Neural cell (in vitro differentiated cells): ENCODE measurements at regions not wholly inside any gene's neighbourhood (a gene's known extent, or its start where the extent isn't known, plus 50 kb on each side); places are given as distances from the start of the nearest gene placed in this dataset.

Experiments used
- H2AFZ ChIP-seq: fragments of 200-600, 300-800 bp; sonication (generic), shearing (Covaris generic); 2 replicates; pipeline ENCODE4 v1.6.0; 2014; ENCODE audit warnings: low read depth, mild to moderate bottlenecking, antibody characterized with exemption, low read length, moderate library complexity
- H3F3A ChIP-seq: fragments of 200-600 bp; shearing (Covaris generic); 2 replicates; pipeline ENCODE4 v1.6.1; 2016; ENCODE audit warnings: mild to moderate bottlenecking, moderate library complexity, mixed read lengths, antibody characterized with exemption, low read length; ENCODE audit not compliant: insufficient read depth, poor library complexity, severe bottlenecking
- H3K27ac ChIP-seq: fragments of 200-600, 300-800 bp; sonication (generic), shearing (Covaris generic); 2 replicates; pipeline ENCODE4 v1.5.1; 2014; ENCODE audit warnings: mild to moderate bottlenecking, low read length, moderate library complexity
- H3K27me3 ChIP-seq: fragments of 300-800, 200-600 bp; sonication (generic), shearing (Covaris generic); 2 replicates; pipeline ENCODE4 v1.6.0; 2014; ENCODE audit warnings: mild to moderate bottlenecking, low read depth, low read length, moderate library complexity; ENCODE audit not compliant: insufficient read depth
- H3K36me3 ChIP-seq: fragments of 300-800, 200-600 bp; sonication (generic), shearing (Covaris generic); 2 replicates; pipeline ENCODE4 v1.5.1; 2014; ENCODE audit warnings: mild to moderate bottlenecking, antibody characterized with exemption, low read length, moderate library complexity; ENCODE audit not compliant: insufficient read depth
- H3K4me2 ChIP-seq: fragments of 300-800, 200-600 bp; sonication (generic), shearing (Covaris generic); 2 replicates; pipeline ENCODE4 v1.6.0; 2014; ENCODE audit warnings: mild to moderate bottlenecking, low read length
- H3K4me3 ChIP-seq: fragments of 300-800, 200-600 bp; sonication (generic), shearing (Covaris generic); 2 replicates; pipeline ENCODE4 v1.5.1; 2014; ENCODE audit warnings: mild to moderate bottlenecking, low read length, moderate library complexity
- H3K79me2 ChIP-seq: fragments of 200-600 bp; shearing (Covaris generic); replicated peaks from 2 replicates; pipeline ENCODE4 v1.6.0; 2014; ENCODE audit warnings: mild to moderate bottlenecking, low read length, moderate library complexity; ENCODE audit not compliant: insufficient read depth
- H3K9ac ChIP-seq: fragments of 300-800, 200-600 bp; sonication (generic), shearing (Covaris generic); 2 replicates; pipeline ENCODE4 v1.6.1; 2016; ENCODE audit warnings: mild to moderate bottlenecking, low read length, mixed read lengths
- H3K9me2 ChIP-seq: fragments of 200-600 bp; shearing (Covaris generic); 2 replicates; pipeline ENCODE4 v1.6.1; 2016; ENCODE audit warnings: mild to moderate bottlenecking, low read length, mixed read lengths; ENCODE audit not compliant: insufficient read depth
- H3K9me3 ChIP-seq: fragments of 200-600, 300-800 bp; sonication (generic), shearing (Covaris generic); 2 replicates; pipeline ENCODE4 v1.6.1; 2016; ENCODE audit warnings: mild to moderate bottlenecking, mixed run types, low read length, moderate library complexity, mixed read lengths
- H4K20me1 ChIP-seq: fragments of 200-600 bp; shearing (Covaris generic); 2 replicates; pipeline ENCODE4 v1.6.1; 2016; ENCODE audit warnings: mild to moderate bottlenecking, mixed run types; ENCODE audit not compliant: insufficient read depth
- EP300 ChIP-seq: fragments of 450-650 bp; conservative IDR thresholded peaks from 2 replicates; pipeline ENCODE4 v1.6.1; 2014; ENCODE audit warnings: antibody characterized with exemption, mild to moderate bottlenecking, moderate library complexity; ENCODE audit not compliant: poor library complexity, severe bottlenecking
- EZH2 ChIP-seq: fragments of 200-600, 300-800 bp; shearing (Covaris generic), sonication (generic); IDR thresholded peaks from 2 replicates; pipeline ENCODE4 v1.6.1; 2014; ENCODE audit warnings: antibody characterized with exemption, low read length, borderline replicate concordance, mild to moderate bottlenecking; ENCODE audit not compliant: insufficient read depth, poor library complexity, severe bottlenecking
- MXI1 ChIP-seq: fragments of 450-650 bp; conservative IDR thresholded peaks from 2 replicates; pipeline ENCODE4 v1.6.1; 2014; ENCODE audit warnings: antibody characterized with exemption, mild to moderate bottlenecking; ENCODE audit not compliant: poor library complexity, severe bottlenecking
- POLR2AphosphoS5 ChIP-seq: IDR thresholded peaks from 2 replicates; pipeline ENCODE4 v1.6.1; 2012
- RAD21 ChIP-seq: fragments of 450-650 bp; conservative IDR thresholded peaks from 2 replicates; pipeline ENCODE4 v1.6.1; 2014; ENCODE audit warnings: antibody characterized with exemption, mild to moderate bottlenecking, moderate library complexity
- SMC3 ChIP-seq: fragments of 450-650 bp; conservative IDR thresholded peaks from 2 replicates; pipeline ENCODE4 v1.6.1; 2014; ENCODE audit warnings: antibody characterized with exemption, mild to moderate bottlenecking, moderate library complexity; ENCODE audit not compliant: poor library complexity
- TAF1 ChIP-seq: IDR thresholded peaks from 2 replicates; pipeline ENCODE4 v1.6.1; 2012; ENCODE audit warnings: low read depth
- TF ChIP-seq, protein P1 (sequence below): fragments of 450-650 bp; IDR thresholded peaks from 2 replicates; pipeline ENCODE4 v1.5.1; 2014; ENCODE audit warnings: antibody characterized with exemption, mild to moderate bottlenecking, moderate library complexity; ENCODE audit not compliant: poor library complexity, severe bottlenecking
- TF ChIP-seq, protein P2 (sequence below): IDR thresholded peaks from 2 replicates; pipeline ENCODE4 v1.6.1; 2012; ENCODE audit warnings: borderline replicate concordance

DNA sequence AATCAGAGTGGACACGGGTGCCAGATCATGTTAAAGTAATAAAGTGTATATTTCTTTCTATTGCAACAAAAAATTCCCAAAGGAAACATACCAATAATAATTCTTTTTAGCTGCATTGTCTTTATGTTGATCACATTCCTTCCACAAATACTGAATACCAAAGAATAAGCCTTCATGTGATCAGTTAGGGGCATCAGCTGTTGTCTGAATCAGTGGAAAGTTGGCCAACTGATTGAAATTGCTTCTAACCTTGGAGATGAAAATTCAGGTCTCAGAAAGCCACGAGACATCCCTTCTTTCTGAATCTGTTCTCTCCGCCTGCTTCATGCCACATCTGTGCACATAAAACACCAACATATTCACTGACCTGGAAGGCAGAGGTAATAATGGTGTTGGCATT lies 785.2 kb downstream of the KCNA4 start:
- no peaks in the 10 kb centered on the region for H3K27me3 ChIP-seq
- H3K79me2 ChIP-seq, result no peaks in the 10 kb centered on the region
- no peaks in the 10 kb centered on the region for H3F3A ChIP-seq
- no peaks in the 10 kb centered on the region for H3K9me2 ChIP-seq
- H3K36me3 ChIP-seq, result no peaks in the 10 kb centered on the region
- no peak overlapping the region for H3K9ac ChIP-seq
- no peak overlapping the region for H3K27ac ChIP-seq
- H3K9me3 ChIP-seq, result no peaks in the 10 kb centered on the region
- no peak overlapping the region for H3K4me3 ChIP-seq
- H4K20me1 ChIP-seq, result no peaks in the 10 kb centered on the region
- TF ChIP-seq EP300 (no peak), POLR2AphosphoS5 (no peak), EZH2 (no peak), MXI1 (no peak), TAF1 (no peak), SMC3 (no peak), RAD21 (no peak)
- TF ChIP-seq, protein P1, sequence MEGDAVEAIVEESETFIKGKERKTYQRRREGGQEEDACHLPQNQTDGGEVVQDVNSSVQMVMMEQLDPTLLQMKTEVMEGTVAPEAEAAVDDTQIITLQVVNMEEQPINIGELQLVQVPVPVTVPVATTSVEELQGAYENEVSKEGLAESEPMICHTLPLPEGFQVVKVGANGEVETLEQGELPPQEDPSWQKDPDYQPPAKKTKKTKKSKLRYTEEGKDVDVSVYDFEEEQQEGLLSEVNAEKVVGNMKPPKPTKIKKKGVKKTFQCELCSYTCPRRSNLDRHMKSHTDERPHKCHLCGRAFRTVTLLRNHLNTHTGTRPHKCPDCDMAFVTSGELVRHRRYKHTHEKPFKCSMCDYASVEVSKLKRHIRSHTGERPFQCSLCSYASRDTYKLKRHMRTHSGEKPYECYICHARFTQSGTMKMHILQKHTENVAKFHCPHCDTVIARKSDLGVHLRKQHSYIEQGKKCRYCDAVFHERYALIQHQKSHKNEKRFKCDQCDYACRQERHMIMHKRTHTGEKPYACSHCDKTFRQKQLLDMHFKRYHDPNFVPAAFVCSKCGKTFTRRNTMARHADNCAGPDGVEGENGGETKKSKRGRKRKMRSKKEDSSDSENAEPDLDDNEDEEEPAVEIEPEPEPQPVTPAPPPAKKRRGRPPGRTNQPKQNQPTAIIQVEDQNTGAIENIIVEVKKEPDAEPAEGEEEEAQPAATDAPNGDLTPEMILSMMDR, result no peak
- TF ChIP-seq, protein P2, sequence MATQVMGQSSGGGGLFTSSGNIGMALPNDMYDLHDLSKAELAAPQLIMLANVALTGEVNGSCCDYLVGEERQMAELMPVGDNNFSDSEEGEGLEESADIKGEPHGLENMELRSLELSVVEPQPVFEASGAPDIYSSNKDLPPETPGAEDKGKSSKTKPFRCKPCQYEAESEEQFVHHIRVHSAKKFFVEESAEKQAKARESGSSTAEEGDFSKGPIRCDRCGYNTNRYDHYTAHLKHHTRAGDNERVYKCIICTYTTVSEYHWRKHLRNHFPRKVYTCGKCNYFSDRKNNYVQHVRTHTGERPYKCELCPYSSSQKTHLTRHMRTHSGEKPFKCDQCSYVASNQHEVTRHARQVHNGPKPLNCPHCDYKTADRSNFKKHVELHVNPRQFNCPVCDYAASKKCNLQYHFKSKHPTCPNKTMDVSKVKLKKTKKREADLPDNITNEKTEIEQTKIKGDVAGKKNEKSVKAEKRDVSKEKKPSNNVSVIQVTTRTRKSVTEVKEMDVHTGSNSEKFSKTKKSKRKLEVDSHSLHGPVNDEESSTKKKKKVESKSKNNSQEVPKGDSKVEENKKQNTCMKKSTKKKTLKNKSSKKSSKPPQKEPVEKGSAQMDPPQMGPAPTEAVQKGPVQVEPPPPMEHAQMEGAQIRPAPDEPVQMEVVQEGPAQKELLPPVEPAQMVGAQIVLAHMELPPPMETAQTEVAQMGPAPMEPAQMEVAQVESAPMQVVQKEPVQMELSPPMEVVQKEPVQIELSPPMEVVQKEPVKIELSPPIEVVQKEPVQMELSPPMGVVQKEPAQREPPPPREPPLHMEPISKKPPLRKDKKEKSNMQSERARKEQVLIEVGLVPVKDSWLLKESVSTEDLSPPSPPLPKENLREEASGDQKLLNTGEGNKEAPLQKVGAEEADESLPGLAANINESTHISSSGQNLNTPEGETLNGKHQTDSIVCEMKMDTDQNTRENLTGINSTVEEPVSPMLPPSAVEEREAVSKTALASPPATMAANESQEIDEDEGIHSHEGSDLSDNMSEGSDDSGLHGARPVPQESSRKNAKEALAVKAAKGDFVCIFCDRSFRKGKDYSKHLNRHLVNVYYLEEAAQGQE, result no peak
- no peak overlapping the region for H3K4me2 ChIP-seq
- no peak overlapping the region for H2AFZ ChIP-seq

DNA sequence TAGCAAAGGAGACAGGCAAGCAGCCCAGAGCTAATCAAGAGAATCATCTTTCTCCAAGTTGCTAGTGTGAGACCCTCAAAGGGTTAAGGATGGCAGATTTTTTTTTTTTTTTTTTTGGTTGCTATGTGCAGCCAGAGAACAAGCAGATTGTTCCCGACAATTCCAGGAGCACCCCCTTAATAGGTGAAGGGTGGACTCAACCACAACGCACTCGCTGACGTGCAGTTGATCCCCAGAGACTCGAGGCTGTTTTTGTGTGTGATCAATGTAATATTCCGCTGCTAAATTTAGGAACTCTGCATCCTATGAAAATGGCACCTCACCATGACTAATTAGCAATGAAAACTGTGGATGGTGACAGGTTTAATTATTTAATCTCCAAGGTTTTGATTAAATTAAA lies 789.0 kb downstream of the KCNA4 start:
- no peaks in the 10 kb centered on the region for H3K9me2 ChIP-seq
- no peaks in the 10 kb centered on the region for H3F3A ChIP-seq
- no peaks in the 10 kb centered on the region for H3K79me2 ChIP-seq
- H4K20me1 ChIP-seq, result no peaks in the 10 kb centered on the region
- no peak overlapping the region for H3K4me3 ChIP-seq
- H3K36me3 ChIP-seq, result no peaks in the 10 kb centered on the region
- no peak overlapping the region for H3K27ac ChIP-seq
- no peak overlapping the region for H3K4me2 ChIP-seq
- no peak overlapping the region for H2AFZ ChIP-seq
- H3K9ac ChIP-seq, result no peak overlapping the region
- TF ChIP-seq TAF1 (no peak), MXI1 (no peak), EZH2 (no peak), SMC3 (no peak), RAD21 (no peak), POLR2AphosphoS5 (no peak), EP300 (no peak)
- TF ChIP-seq, protein P2, result no peak
- TF ChIP-seq, protein P1, result no peak
- H3K27me3 ChIP-seq, result no peaks in the 10 kb centered on the region
- H3K9me3 ChIP-seq, result no peaks in the 10 kb centered on the region
